NB4 (cell line): ENCODE measurements at regions not wholly inside any gene's neighbourhood (a gene's known extent, or its start where the extent isn't known, plus 50 kb on each side); places are given as distances from the start of the nearest gene placed in this dataset.

Experiments
- MYC ChIP-seq: IDR thresholded peaks from 2 replicates; pipeline ENCODE4 v1.6.1; 2011; ENCODE audit warnings: low read depth, low read length
- POLR2A ChIP-seq: IDR thresholded peaks from 2 replicates; pipeline ENCODE4 v1.6.1; 2011; ENCODE audit warnings: mild to moderate bottlenecking; ENCODE audit not compliant: insufficient read length; ENCODE audit errors: extremely low read depth
- TF ChIP-seq, protein P1 (sequence below): IDR thresholded peaks from one replicate; pipeline ENCODE4 v1.5.1; 2012; ENCODE audit warnings: low read depth, low read length

DNA sequence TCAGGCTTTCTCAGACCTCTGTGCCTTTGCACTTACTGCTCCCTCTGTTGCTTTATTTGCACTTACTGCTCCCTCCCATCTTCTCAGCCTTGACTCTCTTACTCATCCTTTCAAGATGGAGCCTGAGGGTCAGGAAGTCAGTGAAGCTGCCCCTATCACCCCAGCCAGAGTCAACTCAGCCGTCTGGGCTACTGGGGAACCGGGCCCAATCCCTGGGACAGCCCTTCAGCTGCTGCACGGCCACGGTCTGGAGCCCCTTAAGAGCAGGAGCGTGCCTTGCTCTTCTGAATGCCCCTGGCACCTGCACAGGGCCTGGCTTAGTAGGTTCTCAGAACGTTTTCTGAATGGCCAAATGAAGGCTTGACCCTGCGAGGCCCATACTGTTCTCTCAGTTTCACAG is 244.4 kb downstream of the FOXD2 start:
- TF ChIP-seq, protein P1, sequence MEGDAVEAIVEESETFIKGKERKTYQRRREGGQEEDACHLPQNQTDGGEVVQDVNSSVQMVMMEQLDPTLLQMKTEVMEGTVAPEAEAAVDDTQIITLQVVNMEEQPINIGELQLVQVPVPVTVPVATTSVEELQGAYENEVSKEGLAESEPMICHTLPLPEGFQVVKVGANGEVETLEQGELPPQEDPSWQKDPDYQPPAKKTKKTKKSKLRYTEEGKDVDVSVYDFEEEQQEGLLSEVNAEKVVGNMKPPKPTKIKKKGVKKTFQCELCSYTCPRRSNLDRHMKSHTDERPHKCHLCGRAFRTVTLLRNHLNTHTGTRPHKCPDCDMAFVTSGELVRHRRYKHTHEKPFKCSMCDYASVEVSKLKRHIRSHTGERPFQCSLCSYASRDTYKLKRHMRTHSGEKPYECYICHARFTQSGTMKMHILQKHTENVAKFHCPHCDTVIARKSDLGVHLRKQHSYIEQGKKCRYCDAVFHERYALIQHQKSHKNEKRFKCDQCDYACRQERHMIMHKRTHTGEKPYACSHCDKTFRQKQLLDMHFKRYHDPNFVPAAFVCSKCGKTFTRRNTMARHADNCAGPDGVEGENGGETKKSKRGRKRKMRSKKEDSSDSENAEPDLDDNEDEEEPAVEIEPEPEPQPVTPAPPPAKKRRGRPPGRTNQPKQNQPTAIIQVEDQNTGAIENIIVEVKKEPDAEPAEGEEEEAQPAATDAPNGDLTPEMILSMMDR, result no peak
- no peak for TF ChIP-seq MYC
- no peak for TF ChIP-seq POLR2A
